Mesenchymal stem cell (in vitro differentiated cells and primary cell): ENCODE measurements at regions not wholly inside any gene's neighbourhood (a gene's known extent, or its start where the extent isn't known, plus 50 kb on each side); places are given as distances from the start of the nearest gene placed in this dataset.
"Not testable (repeated sequence)": the region's sequence is repeated elsewhere in the genome, so short reads cannot be mapped to it uniquely, and the experiment has no call there.

ENCODE experiments used
- DNase-seq: peaks from one replicate; pipeline ENCODE4 v3.0.0-alpha.2; 2013
- H2AFZ ChIP-seq: one replicate; pipeline ENCODE4 v1.6.1; 2013; ENCODE audit warnings: low read depth, mild to moderate bottlenecking, control low read depth, inconsistent platforms, low read length, moderate library complexity
- H2AK5ac ChIP-seq: 2 replicates; pipeline ENCODE4 v1.6.1; 2013; ENCODE audit warnings: low read length, moderate library complexity, mild to moderate bottlenecking, inconsistent platforms; ENCODE audit not compliant: severe bottlenecking
- H2BK120ac ChIP-seq: one replicate; pipeline ENCODE4 v1.6.1; 2013; ENCODE audit warnings: low read depth, mild to moderate bottlenecking, inconsistent platforms, low read length, moderate library complexity
- H2BK12ac ChIP-seq, 2 experiments: one replicate each; pipeline ENCODE4 v1.6.1; 2013; ENCODE audit warnings: inconsistent platforms in 2 of 2, low read length in 2 of 2, mild to moderate bottlenecking in 2 of 2, moderate library complexity in 2 of 2, control low read depth in 1 of 2
- H2BK15ac ChIP-seq: one replicate; pipeline ENCODE4 v1.6.1; 2013; ENCODE audit warnings: mild to moderate bottlenecking, low read depth, inconsistent platforms; ENCODE audit not compliant: poor library complexity, severe bottlenecking
- H2BK5ac ChIP-seq: 2 replicates; pipeline ENCODE4 v1.6.1; 2013; ENCODE audit warnings: low read depth, mild to moderate bottlenecking, low read length, control low read depth, inconsistent platforms; ENCODE audit not compliant: poor library complexity, severe bottlenecking
- H3K14ac ChIP-seq, 2 experiments: one replicate each; pipeline ENCODE4 v1.6.1; 2013; ENCODE audit warnings: inconsistent platforms in 2 of 2, low read length in 2 of 2, control low read depth in 1 of 2, mild to moderate bottlenecking in 1 of 2, moderate library complexity in 1 of 2
- H3K18ac ChIP-seq, 2 experiments: one replicate each; pipeline ENCODE4 v1.6.1; 2013; ENCODE audit warnings: inconsistent platforms in 2 of 2, low read length in 2 of 2, control low read depth in 1 of 2, low read depth in 1 of 2, mild to moderate bottlenecking in 1 of 2
- H3K23ac ChIP-seq, 2 experiments: one replicate each; pipeline ENCODE4 v1.6.1; 2013; ENCODE audit warnings: inconsistent platforms in 2 of 2, low read length in 2 of 2, mild to moderate bottlenecking in 2 of 2, moderate library complexity in 2 of 2, control low read depth in 1 of 2
- H3K27ac ChIP-seq: 2 replicates; pipeline ENCODE4 v1.5.1; 2013; ENCODE audit warnings: mild to moderate bottlenecking, moderate library complexity, low read length, control low read depth, inconsistent platforms; ENCODE audit not compliant: poor library complexity, severe bottlenecking
- H3K27me3 ChIP-seq, 2 experiments: 2 replicates each; pipeline versions ENCODE4 v1.6.1 to v1.7.0; 2013; ENCODE audit warnings: low read length in 2 of 2, mild to moderate bottlenecking in 2 of 2, moderate library complexity in 2 of 2, control low read depth in 1 of 2, inconsistent platforms in 1 of 2; ENCODE audit not compliant: control insufficient read depth in 1 of 2, insufficient read depth in 1 of 2
- H3K36me3 ChIP-seq, 2 experiments: 2 replicates each; pipeline versions ENCODE4 v1.6.1 to v1.7.0; 2013; ENCODE audit warnings: low read length in 2 of 2, control low read depth in 1 of 2, inconsistent platforms in 1 of 2, low read depth in 1 of 2, mild to moderate bottlenecking in 1 of 2; ENCODE audit not compliant: insufficient read depth in 2 of 2, control insufficient read depth in 1 of 2
- H3K4ac ChIP-seq, 2 experiments: one replicate each; pipeline ENCODE4 v1.6.1; 2013; ENCODE audit warnings: inconsistent platforms in 2 of 2, low read length in 2 of 2, mild to moderate bottlenecking in 2 of 2, moderate library complexity in 2 of 2, control low read depth in 1 of 2, low read depth in 1 of 2
- H3K4me1 ChIP-seq: 2 replicates; pipeline ENCODE4 v1.6.1; 2013; ENCODE audit warnings: low read depth, low read length, control low read depth; ENCODE audit not compliant: control insufficient read depth, insufficient read depth
- H3K4me2 ChIP-seq: 2 replicates; pipeline ENCODE4 v1.6.1; 2013; ENCODE audit warnings: low read length, mild to moderate bottlenecking, inconsistent platforms; ENCODE audit not compliant: poor library complexity, severe bottlenecking
- H3K4me3 ChIP-seq, 2 experiments: 2 replicates each; pipeline versions ENCODE4 v1.5.1 to v1.7.0; 2013; ENCODE audit warnings: low read length in 2 of 2, mild to moderate bottlenecking in 2 of 2, control low read depth in 1 of 2, low read depth in 1 of 2; ENCODE audit not compliant: insufficient read depth in 1 of 2
- H3K79me1 ChIP-seq: replicated peaks from 2 replicates; pipeline ENCODE4 v1.6.1; 2013; ENCODE audit warnings: mild to moderate bottlenecking, control low read depth, low read length, inconsistent platforms; ENCODE audit not compliant: poor library complexity, severe bottlenecking
- H3K9ac ChIP-seq: 2 replicates; pipeline ENCODE4 v1.7.0; 2013; ENCODE audit warnings: mild to moderate bottlenecking, low read length, moderate library complexity
- H3K9me3 ChIP-seq: 2 replicates; pipeline ENCODE4 v1.7.0; 2013; ENCODE audit warnings: mild to moderate bottlenecking, low read length; ENCODE audit not compliant: control insufficient read depth
- H4K8ac ChIP-seq: one replicate; pipeline ENCODE4 v1.6.1; 2013; ENCODE audit warnings: inconsistent platforms, mild to moderate bottlenecking, low read length, moderate library complexity
- H4K91ac ChIP-seq: one replicate; pipeline ENCODE4 v1.6.1; 2013; ENCODE audit warnings: mild to moderate bottlenecking, low read length, inconsistent platforms
- WGBS: methylation state at CpG from one replicate; pipeline ENCODE4 v1.1.7; 2013; ENCODE audit warnings: mixed read lengths; 5-methylcytosine and 5-hydroxymethylcytosine counted together

DNA sequence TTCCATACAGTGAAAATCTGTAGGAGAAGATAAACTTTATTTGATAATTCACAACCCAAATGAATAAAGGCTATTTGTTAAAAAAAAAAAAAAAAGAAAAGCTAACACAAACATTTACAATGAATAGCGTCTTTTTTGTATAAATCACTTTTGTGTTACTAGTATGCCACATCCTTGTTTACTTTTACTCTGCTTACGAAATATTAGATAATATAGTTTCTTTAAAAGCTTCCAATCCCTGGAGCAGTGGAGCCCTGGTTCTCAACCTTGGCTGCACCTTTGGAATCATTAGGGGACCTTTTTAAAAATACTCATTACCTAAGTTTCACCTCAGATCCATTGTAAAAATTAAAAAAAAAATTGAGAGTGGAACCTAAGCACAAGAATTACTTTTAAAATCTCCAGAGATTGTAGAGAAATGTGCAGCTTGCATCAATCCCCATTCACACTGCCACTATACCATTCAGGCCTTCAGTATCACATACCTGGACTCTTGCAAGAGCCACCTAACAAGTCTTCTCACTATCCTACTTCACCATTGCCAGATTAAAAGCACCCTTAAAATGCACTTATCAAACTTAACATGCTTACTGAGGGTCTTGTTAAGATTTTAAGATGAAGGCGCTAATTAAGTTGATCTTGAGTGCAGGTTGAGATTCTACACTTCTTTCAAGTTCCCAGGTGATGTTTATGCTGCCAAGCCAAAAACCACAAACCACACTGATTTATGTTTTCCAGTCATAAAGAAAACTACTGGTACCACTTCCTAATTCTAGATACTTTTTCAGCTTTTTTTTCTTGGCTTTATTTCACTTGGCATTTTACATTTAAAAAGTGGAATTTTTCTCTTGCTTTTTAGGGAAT, 59.7 kb upstream of the ZC3H15 start:
- H3K4ac ChIP-seq: no peak overlapping the region
- WGBS: 100% methylated on average over 1 of the region's 3 CpGs

DNA sequence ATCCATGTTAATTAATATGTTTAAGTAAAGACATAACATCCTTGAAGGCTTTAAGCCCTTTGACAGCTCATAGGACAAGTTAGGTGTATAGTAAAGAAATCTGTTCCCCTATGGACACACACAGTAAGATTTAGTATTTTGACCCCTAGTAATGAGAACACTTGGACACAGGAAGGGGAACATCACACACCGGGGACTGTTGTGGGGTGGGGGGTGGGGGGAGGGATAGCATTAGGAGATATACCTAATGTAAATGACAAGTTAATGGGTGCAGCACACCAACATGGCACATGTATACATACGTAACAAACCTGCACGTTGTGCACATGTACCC, 59.1 kb upstream of the ZC3H15 start:
- not testable (repeated sequence) for H3K18ac ChIP-seq, H2BK15ac ChIP-seq, H4K91ac ChIP-seq, H3K9me3 ChIP-seq, H3K4me1 ChIP-seq, H2AK5ac ChIP-seq, H3K36me3 ChIP-seq, H3K27ac ChIP-seq, H3K4me3 ChIP-seq, H3K27me3 ChIP-seq, DNase-seq, H4K8ac ChIP-seq, H3K9ac ChIP-seq, H3K4ac ChIP-seq, H3K23ac ChIP-seq, H2BK120ac ChIP-seq, H2AFZ ChIP-seq, H2BK5ac ChIP-seq, H3K79me1 ChIP-seq, H3K14ac ChIP-seq, H3K4me2 ChIP-seq, H2BK12ac ChIP-seq
- no CpG with 5 or more reads among the region's 3 CpGs for WGBS

More for the DNA sequence above, 59.7 kb upstream of the ZC3H15 start:
- Histone ChIP-seq H3K14ac (no peak overlapping the region), H3K27me3 (no peaks in the 10 kb centered on the region), H3K9me3 (no peaks in the 10 kb centered on the region), H4K91ac (no peak overlapping the region), H3K18ac (no peak overlapping the region), H3K4me2 (no peak overlapping the region), H2AFZ (no peak overlapping the region), H2BK120ac (no peak overlapping the region), H4K8ac (no peak overlapping the region), H3K27ac (no peak overlapping the region), H3K23ac (no peak overlapping the region), H3K4me3 (no peak overlapping the region), H2BK12ac (no peak overlapping the region), H3K79me1 (no peaks in the 10 kb centered on the region), H3K36me3 (no peaks in the 10 kb centered on the region), H2BK15ac (no peak overlapping the region), H2AK5ac (no peak overlapping the region), H2BK5ac (no peak overlapping the region), H3K4me1 (no peaks in the 10 kb centered on the region), H3K9ac (no peak overlapping the region)
- no peak for DNase-seq

- 62% methylated on average over 2 of the region's 2 CpGs for WGBS
- Histone ChIP-seq H3K14ac (no peak overlapping the region), H4K8ac (no peak overlapping the region), H2BK15ac (no peak overlapping the region), H2BK120ac (no peak overlapping the region), H3K4me1 (no peaks in the 10 kb centered on the region), H3K36me3 (peaks cover 0 to 3% of the 10 kb centered on the region in 2 experiments), H3K27me3 (no peaks in the 10 kb centered on the region), H3K4me2 (no peak overlapping the region), H3K4me3 (no peak overlapping the region), H2BK12ac (no peak overlapping the region), H3K9ac (no peak overlapping the region), H2AK5ac (no peak overlapping the region), H3K27ac (no peak overlapping the region), H3K9me3 (no peaks in the 10 kb centered on the region), H3K23ac (no peak overlapping the region), H4K91ac (no peak overlapping the region), H3K79me1 (no peaks in the 10 kb centered on the region), H3K18ac (no peak overlapping the region), H2AFZ (no peak overlapping the region), H2BK5ac (no peak overlapping the region), H3K4ac (no peak overlapping the region)
- DNase-seq: no peak
Measured at GRCh38 chr2:186427970-186428369, 58.1 kb upstream of the ZC3H15 start.

DNA sequence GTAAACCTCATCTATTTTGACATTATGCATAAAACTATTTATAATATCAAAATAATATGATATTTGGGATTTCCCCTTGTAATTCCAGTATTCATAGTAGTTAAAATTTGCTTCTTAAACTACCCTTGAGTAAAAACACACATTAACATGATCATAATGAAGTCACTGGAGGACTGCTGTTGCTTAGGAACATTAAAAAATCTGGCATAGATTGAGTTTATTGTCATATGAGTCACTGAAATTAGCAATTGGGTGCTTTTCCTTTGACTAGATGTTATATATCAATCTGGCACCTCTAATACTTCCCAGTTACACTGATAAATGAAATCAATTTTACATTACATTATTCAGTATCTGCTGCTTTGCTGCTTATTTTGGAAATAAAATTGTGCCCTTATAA, 57.0 kb upstream of the ZC3H15 start:
- Histone ChIP-seq H3K14ac (no peak overlapping the region), H2AFZ (no peak overlapping the region), H4K91ac (no peak overlapping the region), H2AK5ac (no peak overlapping the region), H3K23ac (no peak overlapping the region), H3K27me3 (no peaks in the 10 kb centered on the region), H4K8ac (no peak overlapping the region), H3K27ac (no peak overlapping the region), H3K9ac (peak overlapping the region; percentile 21), H3K4me1 (no peaks in the 10 kb centered on the region), H2BK12ac (no peak overlapping the region), H3K4me3 (no peak overlapping the region), H2BK5ac (no peak overlapping the region), H3K36me3 (peaks cover 0 to 3% of the 10 kb centered on the region in 2 experiments), H2BK15ac (no peak overlapping the region), H3K4me2 (no peak overlapping the region), H3K79me1 (no peaks in the 10 kb centered on the region), H3K4ac (no peak overlapping the region), H3K9me3 (no peaks in the 10 kb centered on the region), H2BK120ac (no peak overlapping the region), H3K18ac (no peak overlapping the region)
- DNase-seq: no peak
